Right atrium auricular region (tissue), 2 donors: ENCODE measurements at regions not wholly inside any gene's neighbourhood (a gene's known extent, or its start where the extent isn't known, plus 50 kb on each side); places are given as distances from the start of the nearest gene placed in this dataset.
A peak's percentile ranks its signal among the peaks of the same experiment; 100 is the strongest.

Source experiments
- DNase-seq: peaks from one replicate; pipeline ENCODE4 v3.0.0-alpha.2; 2019; ENCODE audit warnings: low spot score
- H3K27ac ChIP-seq, 2 donors: fragments of 200-600 bp; sonication (generic); 1 replicate in 1 of 2; 2 replicates in 1 of 2; pipeline ENCODE4 v1.5.1; 2016 to 2019
- H3K27me3 ChIP-seq, 2 donors: fragments of 200-600 bp; sonication (generic); one replicate each; pipeline versions ENCODE4 v1.5.1 to v1.6.0; 2017 to 2019
- H3K36me3 ChIP-seq: fragments of 200-600 bp; sonication (generic); one replicate; pipeline ENCODE4 v1.5.1; 2016
- H3K4me1 ChIP-seq, 2 donors: fragments of 200-600 bp; sonication (generic); one replicate each; pipeline versions ENCODE4 v1.5.1 to v1.6.0; 2017 to 2019
- H3K4me3 ChIP-seq, 2 donors: fragments of 200-600 bp; sonication (generic); 1 replicate in 1 of 2; 2 replicates in 1 of 2; pipeline ENCODE4 v1.5.1; 2017 to 2019; ENCODE audit warnings: mild to moderate bottlenecking in 1 of 2, moderate library complexity in 1 of 2
- H3K9me3 ChIP-seq, 2 donors: fragments of 200-600 bp; sonication (generic); one replicate each; pipeline ENCODE4 v1.5.1; 2019
- CTCF ChIP-seq, 2 donors: fragments of 200-600 bp; sonication (generic); IDR thresholded peaks; one replicate each; pipeline ENCODE4 v1.5.1; 2019; ENCODE audit warnings: antibody characterized with exemption in 2 of 2

- H3K36me3 ChIP-seq, result no peaks in the 10 kb centered on the region
- H3K9me3 ChIP-seq, result no peaks in the 10 kb centered on the region
- H3K4me1 ChIP-seq, result no peaks in the 10 kb centered on the region
- TF ChIP-seq CTCF (IDR thresholded peaks at IDR 0.05), result no peak
- DNase-seq, result no peak
- no peak overlapping the region for H3K4me3 ChIP-seq
- H3K27ac ChIP-seq, result no peak overlapping the region
- H3K27me3 ChIP-seq, result no peaks in the 10 kb centered on the region
Observed at GRCh38 chr1:168871531-168871930, 142.5 kb upstream of the DPT start.

GRCh38 chr1:168875831-168876230 lies 146.8 kb upstream of the DPT start:
- DNase-seq, result no peak
- Histone ChIP-seq H3K36me3 (no peaks in the 10 kb centered on the region), H3K27me3 (no peaks in the 10 kb centered on the region), H3K27ac (no peak overlapping the region), H3K4me1 (peaks cover 0 to 11% of the 10 kb centered on the region in 2 donors), H3K9me3 (no peaks in the 10 kb centered on the region), H3K4me3 (no peak overlapping the region)
- TF ChIP-seq CTCF (IDR thresholded peaks at IDR 0.05), result no peak

- no peak for DNase-seq
- no peak for TF ChIP-seq CTCF (IDR thresholded peaks at IDR 0.05)
- Histone ChIP-seq H3K9me3 (no peaks in the 10 kb centered on the region), H3K27me3 (no peaks in the 10 kb centered on the region), H3K4me1 (peaks cover 0 to 12% of the 10 kb centered on the region in 2 donors), H3K4me3 (no peak overlapping the region), H3K27ac (no peak overlapping the region), H3K36me3 (no peaks in the 10 kb centered on the region)
Observed at GRCh38 chr1:168876830-168877229, 147.8 kb upstream of the DPT start.

GRCh38 chr1:168879896-168880734 lies 151.1 kb upstream of the DPT start:
- H3K36me3 ChIP-seq, result no peaks in the 10 kb centered on the region
- no peaks in the 10 kb centered on the region for H3K9me3 ChIP-seq
- TF ChIP-seq CTCF (IDR thresholded peaks at IDR 0.05), result no peak
- peak overlapping the region; percentile 36 to 66 for H3K27ac ChIP-seq
- H3K4me1 ChIP-seq, result peaks cover 0 to 12% of the 10 kb centered on the region in 2 donors
- no peak for DNase-seq
- peak overlapping the region in 1 of 2 donors; percentile 15 for H3K4me3 ChIP-seq
- H3K27me3 ChIP-seq, result no peaks in the 10 kb centered on the region

GRCh38 chr1:168881656-168882260 lies 152.8 kb upstream of the DPT start:
- Histone ChIP-seq H3K9me3 (no peaks in the 10 kb centered on the region), H3K4me1 (peaks cover 0 to 12% of the 10 kb centered on the region in 2 donors), H3K36me3 (no peaks in the 10 kb centered on the region), H3K27ac (no peak overlapping the region), H3K27me3 (no peaks in the 10 kb centered on the region), H3K4me3 (no peak overlapping the region)
- no peak for DNase-seq
- TF ChIP-seq CTCF (IDR thresholded peaks at IDR 0.05), result no peak
